OCI-LY3 (cell line): ENCODE measurements at regions not wholly inside any gene's neighbourhood (a gene's known extent, or its start where the extent isn't known, plus 50 kb on each side); places are given as distances from the start of the nearest gene placed in this dataset.

Experiments used
- H2AFZ ChIP-seq: fragments of 200-600, 300-600 bp; shearing (Covaris generic); 2 replicates; pipeline ENCODE4 v1.6.0; 2014; ENCODE audit warnings: antibody characterized with exemption, low read depth, low read length
- H3K27ac ChIP-seq: fragments of 200-600, 300-600 bp; sonication (generic); 2 replicates; pipeline ENCODE4 v1.5.1; 2014; ENCODE audit warnings: mild to moderate bottlenecking, low read length, moderate library complexity, mixed read lengths
- H3K27me3 ChIP-seq: fragments of 200-600, 300-600 bp; sonication (generic); 2 replicates; pipeline ENCODE4 v1.6.1; 2014; ENCODE audit warnings: low read depth, low read length, mixed read lengths
- H3K36me3 ChIP-seq: fragments of 200-600, 300-600 bp; sonication (generic); replicated peaks from 2 replicates; pipeline ENCODE3; 2014; ENCODE audit warnings: low read depth, low read length, mixed read lengths
- H3K4me1 ChIP-seq: fragments of 300-600, 200-600 bp; sonication (generic); 2 replicates; pipeline ENCODE4 v1.6.1; 2014; ENCODE audit warnings: low read length, mixed read lengths
- H3K4me2 ChIP-seq: fragments of 200-600, 300-600 bp; sonication (generic); 2 replicates; pipeline ENCODE4 v1.6.1; 2014; ENCODE audit warnings: low read length, mixed read lengths
- H3K4me3 ChIP-seq: fragments of 300-600, 200-600 bp; sonication (generic); 2 replicates; pipeline ENCODE4 v1.5.1; 2014; ENCODE audit warnings: antibody characterized with exemption, mild to moderate bottlenecking, low read length, moderate library complexity
- H3K79me2 ChIP-seq: fragments of 300-600, 200-600 bp; shearing (Covaris generic); 2 replicates; pipeline ENCODE4 v1.6.1; 2014; ENCODE audit warnings: mild to moderate bottlenecking, low read length, mixed read lengths
- H3K9ac ChIP-seq: fragments of 300-600, 200-600 bp; shearing (Covaris generic); 2 replicates; pipeline ENCODE4 v1.6.0; 2014; ENCODE audit warnings: mild to moderate bottlenecking, low read length, moderate library complexity
- H3K9me3 ChIP-seq: fragments of 200-600, 300-600 bp; shearing (Covaris generic); 2 replicates; pipeline ENCODE4 v1.6.1; 2014; ENCODE audit warnings: low read length, mixed read lengths; ENCODE audit not compliant: insufficient read depth
- H4K20me1 ChIP-seq: fragments of 200-600, 300-600 bp; sonication (generic); 2 replicates; pipeline ENCODE4 v1.6.1; 2016; ENCODE audit warnings: low read length, mixed read lengths; ENCODE audit not compliant: insufficient read depth
- EZH2phosphoT487 ChIP-seq: fragments of 200-600 bp; shearing (Covaris generic); IDR thresholded peaks from 2 replicates; pipeline ENCODE4 v1.6.1; 2018; ENCODE audit warnings: antibody characterized with exemption, mixed run types, low read depth
- TF ChIP-seq, protein P1 (sequence below): fragments of 200-600, 300-600 bp; sonication (generic); IDR thresholded peaks from 2 replicates; pipeline ENCODE4 v1.5.1; 2014; ENCODE audit warnings: antibody characterized with exemption, low read length, low read depth

DNA sequence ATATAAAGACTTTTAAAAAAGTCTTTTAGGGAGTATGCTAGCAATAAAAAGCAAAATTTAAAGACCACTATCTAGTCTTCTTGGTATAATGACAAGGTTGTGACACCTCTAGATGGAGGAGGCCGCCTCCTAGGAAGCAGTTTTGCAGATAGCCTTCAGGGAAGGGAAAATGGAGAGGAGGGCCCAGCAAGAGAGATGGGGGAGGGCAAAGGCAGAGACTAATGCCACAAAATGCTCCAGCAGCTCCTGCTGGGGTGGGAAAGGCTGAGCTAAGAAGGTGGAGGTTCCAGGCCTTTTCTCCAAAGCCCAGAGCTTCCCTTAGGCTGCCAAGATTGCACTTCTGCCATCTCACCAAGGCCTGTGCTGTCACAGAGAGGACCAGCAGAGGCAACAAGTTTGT, 153.9 kb upstream of the THSD7B start:
- H3K36me3 ChIP-seq = no peaks in the 10 kb centered on the region

DNA sequence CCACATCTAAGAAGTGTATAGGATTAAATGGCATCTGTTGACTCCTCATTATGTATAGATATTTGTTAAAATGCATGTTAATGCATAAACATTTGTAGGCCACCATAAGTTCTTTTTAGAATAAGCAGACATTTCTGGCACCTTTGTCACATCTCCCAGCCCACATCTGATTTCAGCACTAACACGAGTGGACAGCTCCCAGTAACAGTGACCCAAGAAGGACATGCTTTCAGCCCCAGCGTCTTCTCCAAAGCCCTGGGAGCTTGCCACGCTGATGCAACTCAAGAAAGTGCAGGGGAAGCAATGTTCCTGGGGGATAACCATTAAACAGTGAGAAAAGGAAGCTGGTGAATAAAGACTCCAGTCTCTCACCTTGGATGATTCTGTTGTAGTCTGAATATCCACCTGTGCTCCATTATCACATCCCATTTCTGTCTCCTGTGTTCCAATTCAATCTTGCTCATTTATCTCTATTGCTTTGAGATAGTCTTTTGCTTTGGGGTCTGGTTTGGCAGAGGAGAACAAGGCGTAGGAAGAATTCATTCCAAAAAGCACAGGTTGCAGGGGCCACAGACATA, 182.6 kb upstream of the THSD7B start:
- no peaks in the 10 kb centered on the region for H3K4me1 ChIP-seq
- no peaks in the 10 kb centered on the region for H3K79me2 ChIP-seq
- no peaks in the 10 kb centered on the region; the same call in 1 of the 2 replicates for H3K27me3 ChIP-seq
- no peak overlapping the region for H3K4me2 ChIP-seq
- H3K9me3 ChIP-seq = no peaks in the 10 kb centered on the region
- TF ChIP-seq EZH2phosphoT487 = no peak
- TF ChIP-seq, protein P1, sequence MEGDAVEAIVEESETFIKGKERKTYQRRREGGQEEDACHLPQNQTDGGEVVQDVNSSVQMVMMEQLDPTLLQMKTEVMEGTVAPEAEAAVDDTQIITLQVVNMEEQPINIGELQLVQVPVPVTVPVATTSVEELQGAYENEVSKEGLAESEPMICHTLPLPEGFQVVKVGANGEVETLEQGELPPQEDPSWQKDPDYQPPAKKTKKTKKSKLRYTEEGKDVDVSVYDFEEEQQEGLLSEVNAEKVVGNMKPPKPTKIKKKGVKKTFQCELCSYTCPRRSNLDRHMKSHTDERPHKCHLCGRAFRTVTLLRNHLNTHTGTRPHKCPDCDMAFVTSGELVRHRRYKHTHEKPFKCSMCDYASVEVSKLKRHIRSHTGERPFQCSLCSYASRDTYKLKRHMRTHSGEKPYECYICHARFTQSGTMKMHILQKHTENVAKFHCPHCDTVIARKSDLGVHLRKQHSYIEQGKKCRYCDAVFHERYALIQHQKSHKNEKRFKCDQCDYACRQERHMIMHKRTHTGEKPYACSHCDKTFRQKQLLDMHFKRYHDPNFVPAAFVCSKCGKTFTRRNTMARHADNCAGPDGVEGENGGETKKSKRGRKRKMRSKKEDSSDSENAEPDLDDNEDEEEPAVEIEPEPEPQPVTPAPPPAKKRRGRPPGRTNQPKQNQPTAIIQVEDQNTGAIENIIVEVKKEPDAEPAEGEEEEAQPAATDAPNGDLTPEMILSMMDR = no peak
- no peaks in the 10 kb centered on the region; the same call in 1 of the 2 replicates for H4K20me1 ChIP-seq
- H2AFZ ChIP-seq = no peak overlapping the region
- no peak overlapping the region for H3K9ac ChIP-seq
- no peak overlapping the region for H3K4me3 ChIP-seq
- H3K27ac ChIP-seq = no peak overlapping the region
- H3K36me3 ChIP-seq = no peaks in the 10 kb centered on the region

More for the DNA sequence above, 153.9 kb upstream of the THSD7B start:
- Histone ChIP-seq H3K27ac (no peak overlapping the region), H2AFZ (no peak overlapping the region), H3K4me2 (no peak overlapping the region), H3K4me1 (no peaks in the 10 kb centered on the region), H3K79me2 (no peaks in the 10 kb centered on the region), H3K9me3 (no peaks in the 10 kb centered on the region), H3K27me3 (peaks cover 11% of the 10 kb centered on the region; the same call in 1 of the 2 replicates), H3K4me3 (no peak overlapping the region), H3K9ac (no peak overlapping the region), H4K20me1 (no peaks in the 10 kb centered on the region)
- TF ChIP-seq, protein P1 = no peak
- no peak for TF ChIP-seq EZH2phosphoT487

DNA sequence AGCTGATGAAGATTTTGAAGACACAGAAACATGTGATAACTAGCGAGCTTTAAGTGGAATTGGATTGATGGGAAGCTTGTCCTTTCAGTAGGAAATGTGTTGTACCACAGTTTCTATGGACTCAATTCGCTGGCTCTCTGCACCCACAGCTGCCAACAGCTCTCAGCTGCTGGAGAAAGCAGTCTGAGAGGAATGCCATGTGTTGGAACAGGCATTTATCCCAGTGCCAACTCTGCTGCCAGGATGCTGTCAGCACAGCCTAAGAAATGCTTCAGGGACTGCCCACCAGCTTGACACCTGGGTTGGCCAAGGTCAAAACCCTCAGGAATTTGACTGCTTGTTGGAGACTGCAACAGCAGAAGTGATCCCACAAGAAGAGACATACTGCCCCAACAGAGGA, 193.0 kb upstream of the THSD7B start:
- TF ChIP-seq, protein P1 = no peak
- no peak for TF ChIP-seq EZH2phosphoT487
- Histone ChIP-seq H3K27me3 (peaks cover 4% of the 10 kb centered on the region; the same call in 1 of the 2 replicates), H2AFZ (no peak overlapping the region), H4K20me1 (no peaks in the 10 kb centered on the region), H3K36me3 (no peaks in the 10 kb centered on the region), H3K9ac (no peak overlapping the region), H3K4me3 (no peak overlapping the region), H3K9me3 (no peaks in the 10 kb centered on the region), H3K4me2 (no peak overlapping the region), H3K79me2 (no peaks in the 10 kb centered on the region), H3K4me1 (no peaks in the 10 kb centered on the region), H3K27ac (no peak overlapping the region)

DNA sequence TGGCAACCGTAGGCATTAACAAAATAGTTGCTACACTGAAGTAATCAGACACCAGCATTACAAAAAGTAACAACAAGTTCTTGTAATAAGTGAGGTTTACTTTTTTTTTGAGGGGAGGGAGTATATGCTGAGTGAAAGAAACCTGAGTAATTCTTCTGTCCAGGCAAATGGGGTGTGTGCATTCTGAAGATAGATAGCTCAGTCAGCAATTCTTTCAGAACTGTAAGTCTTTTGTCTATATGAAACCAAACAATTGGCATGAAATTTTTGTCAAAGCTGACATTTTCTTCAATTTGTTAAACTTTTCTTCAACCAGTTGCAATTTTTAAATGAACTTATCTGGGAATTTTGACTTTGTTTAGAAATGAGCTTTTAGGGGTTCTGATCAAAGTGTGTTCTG, 208.1 kb upstream of the THSD7B start:
- Histone ChIP-seq H3K27me3 (peaks cover 26% of the 10 kb centered on the region), H4K20me1 (no peaks in the 10 kb centered on the region), H2AFZ (no peak overlapping the region), H3K4me2 (no peak overlapping the region), H3K9me3 (no peaks in the 10 kb centered on the region), H3K4me1 (no peaks in the 10 kb centered on the region), H3K4me3 (no peak overlapping the region), H3K79me2 (no peaks in the 10 kb centered on the region), H3K9ac (no peak overlapping the region), H3K36me3 (no peaks in the 10 kb centered on the region), H3K27ac (no peak overlapping the region)
- TF ChIP-seq, protein P1 = no peak
- TF ChIP-seq EZH2phosphoT487 = no peak
